PC-3 (cell line): ENCODE measurements at regions not wholly inside any gene's neighbourhood (a gene's known extent, or its start where the extent isn't known, plus 50 kb on each side); places are given as distances from the start of the nearest gene placed in this dataset.

Experiments used
- EZH2 ChIP-seq: fragments of 300-600 bp; sonication (generic); IDR thresholded peaks from one replicate; pipeline ENCODE4 v1.6.1; 2017; ENCODE audit warnings: antibody characterized with exemption, mild to moderate bottlenecking, low read length; ENCODE audit not compliant: unreplicated experiment
- EZH2phosphoT487 ChIP-seq: fragments of 300-600 bp; sonication (generic); IDR thresholded peaks from 2 replicates; pipeline ENCODE4 v1.6.1; 2018; ENCODE audit warnings: mild to moderate bottlenecking, antibody characterized with exemption, low read length, borderline replicate concordance
- TF ChIP-seq, protein P1 (sequence below): fragments of 300-600 bp; sonication (generic); conservative IDR thresholded peaks from 2 replicates; pipeline ENCODE4 v1.5.1; 2017; ENCODE audit warnings: antibody characterized with exemption, low read depth, mild to moderate bottlenecking, low read length

DNA sequence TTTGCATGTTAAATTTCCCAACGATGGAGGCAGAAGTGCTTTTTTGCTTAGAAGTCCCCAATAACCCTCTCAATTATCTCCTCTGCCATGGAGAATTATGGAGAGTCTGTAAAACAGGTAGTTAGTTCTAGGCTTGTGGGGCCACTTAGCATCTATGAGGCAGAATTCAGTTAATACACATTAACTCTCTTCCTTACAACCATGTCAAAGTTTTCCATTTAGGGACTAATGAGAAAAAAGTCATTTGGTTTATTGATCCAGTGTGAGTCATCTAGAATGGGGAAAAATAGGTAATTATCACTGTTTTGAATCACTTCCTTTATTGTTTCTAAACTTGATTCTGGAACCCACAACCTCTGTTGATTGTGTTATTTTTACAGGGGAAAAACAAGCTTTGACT is 229.1 kb upstream of the COX10 start:
- TF ChIP-seq, protein P1, sequence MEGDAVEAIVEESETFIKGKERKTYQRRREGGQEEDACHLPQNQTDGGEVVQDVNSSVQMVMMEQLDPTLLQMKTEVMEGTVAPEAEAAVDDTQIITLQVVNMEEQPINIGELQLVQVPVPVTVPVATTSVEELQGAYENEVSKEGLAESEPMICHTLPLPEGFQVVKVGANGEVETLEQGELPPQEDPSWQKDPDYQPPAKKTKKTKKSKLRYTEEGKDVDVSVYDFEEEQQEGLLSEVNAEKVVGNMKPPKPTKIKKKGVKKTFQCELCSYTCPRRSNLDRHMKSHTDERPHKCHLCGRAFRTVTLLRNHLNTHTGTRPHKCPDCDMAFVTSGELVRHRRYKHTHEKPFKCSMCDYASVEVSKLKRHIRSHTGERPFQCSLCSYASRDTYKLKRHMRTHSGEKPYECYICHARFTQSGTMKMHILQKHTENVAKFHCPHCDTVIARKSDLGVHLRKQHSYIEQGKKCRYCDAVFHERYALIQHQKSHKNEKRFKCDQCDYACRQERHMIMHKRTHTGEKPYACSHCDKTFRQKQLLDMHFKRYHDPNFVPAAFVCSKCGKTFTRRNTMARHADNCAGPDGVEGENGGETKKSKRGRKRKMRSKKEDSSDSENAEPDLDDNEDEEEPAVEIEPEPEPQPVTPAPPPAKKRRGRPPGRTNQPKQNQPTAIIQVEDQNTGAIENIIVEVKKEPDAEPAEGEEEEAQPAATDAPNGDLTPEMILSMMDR: no peak
- TF ChIP-seq EZH2phosphoT487 (no peak), EZH2 (no peak)
